GM12878 (cell line): ENCODE measurements at regions not wholly inside any gene's neighbourhood (a gene's known extent, or its start where the extent isn't known, plus 50 kb on each side); places are given as distances from the start of the nearest gene placed in this dataset.

Experiments used
- ATF2 ChIP-seq: IDR thresholded peaks from 2 replicates; pipeline ENCODE4 v1.6.1; 2012; ENCODE audit warnings: low read length, inconsistent platforms
- CEBPZ ChIP-seq: fragments of 150-350 bp; IDR thresholded peaks from 2 replicates; pipeline ENCODE4 v1.6.1; 2016; ENCODE audit warnings: low read depth, low read length
- CHD1 ChIP-seq: IDR thresholded peaks from 2 replicates; pipeline ENCODE4 v1.6.1; 2012; ENCODE audit warnings: low read depth, low read length, improper control_type of control experiment
- EP300 ChIP-seq, 2 experiments: fragments of 150-350 bp in 1 of 2; IDR thresholded peaks; 2 replicates each; pipeline ENCODE4 v1.6.1; 2011 to 2012; ENCODE audit warnings: low read depth in 2 of 2, low read length in 2 of 2, borderline replicate concordance in 1 of 2, improper control_type of control experiment in 1 of 2, inconsistent platforms in 1 of 2; ENCODE audit not compliant: control insufficient read depth in 1 of 2
- FOXM1 ChIP-seq: IDR thresholded peaks from 2 replicates; pipeline ENCODE4 v1.6.1; 2012; ENCODE audit warnings: low read depth, mild to moderate bottlenecking, inconsistent platforms, low read length, moderate library complexity
- POLR2A ChIP-seq: IDR thresholded peaks from 2 replicates; pipeline ENCODE4 v1.6.1; 2011; ENCODE audit warnings: low read depth, mild to moderate bottlenecking, low read length
- TAF1 ChIP-seq: IDR thresholded peaks from 2 replicates; pipeline ENCODE4 v1.6.1; 2011; ENCODE audit warnings: mild to moderate bottlenecking, low read depth, low read length, borderline replicate concordance
- YY1 ChIP-seq: IDR thresholded peaks from 2 replicates; pipeline ENCODE4 v1.6.1; 2011; ENCODE audit warnings: low read depth, mild to moderate bottlenecking, low read length
- ZNF384 ChIP-seq: IDR thresholded peaks from 2 replicates; pipeline ENCODE4 v1.6.1; 2012; ENCODE audit warnings: low read depth, mild to moderate bottlenecking, low read length, improper control_type of control experiment, borderline replicate concordance
- TF ChIP-seq, protein P1 (sequence below), 3 experiments: IDR thresholded peaks in 2 of 3; conservative IDR thresholded peaks in 1 of 3; 2 replicates each; pipeline ENCODE4 v1.5.1; 2011; ENCODE audit warnings: low read depth in 3 of 3, low read length in 3 of 3, mild to moderate bottlenecking in 3 of 3, control low read depth in 2 of 3, moderate library complexity in 2 of 3, inconsistent platforms in 1 of 3, mixed read lengths in 1 of 3; ENCODE audit not compliant: control insufficient read depth in 2 of 3, insufficient read depth in 1 of 3; ENCODE audit errors: extremely low read depth in 1 of 3

- TF ChIP-seq, protein P1, sequence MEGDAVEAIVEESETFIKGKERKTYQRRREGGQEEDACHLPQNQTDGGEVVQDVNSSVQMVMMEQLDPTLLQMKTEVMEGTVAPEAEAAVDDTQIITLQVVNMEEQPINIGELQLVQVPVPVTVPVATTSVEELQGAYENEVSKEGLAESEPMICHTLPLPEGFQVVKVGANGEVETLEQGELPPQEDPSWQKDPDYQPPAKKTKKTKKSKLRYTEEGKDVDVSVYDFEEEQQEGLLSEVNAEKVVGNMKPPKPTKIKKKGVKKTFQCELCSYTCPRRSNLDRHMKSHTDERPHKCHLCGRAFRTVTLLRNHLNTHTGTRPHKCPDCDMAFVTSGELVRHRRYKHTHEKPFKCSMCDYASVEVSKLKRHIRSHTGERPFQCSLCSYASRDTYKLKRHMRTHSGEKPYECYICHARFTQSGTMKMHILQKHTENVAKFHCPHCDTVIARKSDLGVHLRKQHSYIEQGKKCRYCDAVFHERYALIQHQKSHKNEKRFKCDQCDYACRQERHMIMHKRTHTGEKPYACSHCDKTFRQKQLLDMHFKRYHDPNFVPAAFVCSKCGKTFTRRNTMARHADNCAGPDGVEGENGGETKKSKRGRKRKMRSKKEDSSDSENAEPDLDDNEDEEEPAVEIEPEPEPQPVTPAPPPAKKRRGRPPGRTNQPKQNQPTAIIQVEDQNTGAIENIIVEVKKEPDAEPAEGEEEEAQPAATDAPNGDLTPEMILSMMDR (IDR thresholded peaks at IDR 0.05 in 2 of 3, conservative IDR thresholded peaks at IDR 0.05 in 1 of 3; ENCODE audit: control insufficient read depth in 2 of 3, extremely low read depth in 1 of 3, insufficient read depth in 1 of 3, low read depth in 3 of 3, low read length in 3 of 3) = no peak
- TF ChIP-seq TAF1 (no peak), ATF2 (no peak), CEBPZ (no peak), POLR2A (no peak), YY1 (no peak), FOXM1 (no peak), EP300 (IDR thresholded peaks at IDR 0.05; ENCODE audit: borderline replicate concordance in 1 of 2, control insufficient read depth in 1 of 2, low read depth in 2 of 2, low read length in 2 of 2) (no peak), ZNF384 (no peak), CHD1 (no peak)
Observed at GRCh38 chr15:29454506-29454905, 184.9 kb upstream of the NSMCE3 start.
